IPS-15b (cell line): ENCODE measurements at regions not wholly inside any gene's neighbourhood (a gene's known extent, or its start where the extent isn't known, plus 50 kb on each side); places are given as distances from the start of the nearest gene placed in this dataset.

Experiments
- H3K27me3 ChIP-seq: one replicate; pipeline ENCODE4 v1.6.1; 2013; ENCODE audit warnings: low read length; ENCODE audit not compliant: control insufficient read depth, insufficient read depth
- H3K36me3 ChIP-seq: one replicate; pipeline ENCODE4 v1.6.1; 2013; ENCODE audit warnings: low read length; ENCODE audit not compliant: control insufficient read depth, insufficient read depth
- H3K4me1 ChIP-seq: one replicate; pipeline ENCODE4 v1.6.1; 2013; ENCODE audit warnings: mild to moderate bottlenecking, low read length; ENCODE audit not compliant: control insufficient read depth, insufficient read depth
- H3K4me3 ChIP-seq: one replicate; pipeline ENCODE4 v1.5.1; 2013; ENCODE audit warnings: low read depth, low read length
- H3K9ac ChIP-seq: one replicate; pipeline ENCODE4 v1.6.1; 2013; ENCODE audit warnings: low read depth, mild to moderate bottlenecking, low read length
- H3K9me3 ChIP-seq: one replicate; pipeline ENCODE4 v1.6.1; 2013; ENCODE audit warnings: mild to moderate bottlenecking, low read length; ENCODE audit not compliant: control insufficient read depth, insufficient read depth

GRCh38 chr1:98420376-98421084 lies 241.0 kb upstream of the SNX7 start:
- Histone ChIP-seq H3K36me3 (no peaks in the 10 kb centered on the region), H3K4me1 (no peaks in the 10 kb centered on the region), H3K9me3 (no peaks in the 10 kb centered on the region), H3K9ac (no peak overlapping the region), H3K27me3 (no peaks in the 10 kb centered on the region), H3K4me3 (no peak overlapping the region)

- H3K4me3 ChIP-seq = no peak overlapping the region
- no peaks in the 10 kb centered on the region for H3K27me3 ChIP-seq
- no peaks in the 10 kb centered on the region for H3K36me3 ChIP-seq
Measured at GRCh38 chr1:98417820-98418219, 243.7 kb upstream of the SNX7 start.

GRCh38 chr1:98410082-98410481 lies 251.4 kb upstream of the SNX7 start:
- Histone ChIP-seq H3K9ac (no peak overlapping the region), H3K9me3 (no peaks in the 10 kb centered on the region), H3K4me3 (no peak overlapping the region), H3K4me1 (peaks cover 3% of the 10 kb centered on the region), H3K36me3 (no peaks in the 10 kb centered on the region), H3K27me3 (no peaks in the 10 kb centered on the region)

More at GRCh38 chr1:98417820-98418219, 243.7 kb upstream of the SNX7 start:
- no peaks in the 10 kb centered on the region for H3K9me3 ChIP-seq
- peaks cover 3% of the 10 kb centered on the region for H3K4me1 ChIP-seq
- H3K9ac ChIP-seq = no peak overlapping the region

- Histone ChIP-seq H3K4me1 (no peaks in the 10 kb centered on the region), H3K9ac (no peak overlapping the region), H3K27me3 (no peaks in the 10 kb centered on the region), H3K9me3 (no peaks in the 10 kb centered on the region), H3K36me3 (no peaks in the 10 kb centered on the region), H3K4me3 (no peak overlapping the region)
Measured at GRCh38 chr1:98406352-98407088, 255.0 kb upstream of the SNX7 start.

GRCh38 chr1:98405581-98406074 lies 255.9 kb upstream of the SNX7 start:
- no peaks in the 10 kb centered on the region for H3K4me1 ChIP-seq
- H3K4me3 ChIP-seq = no peak overlapping the region
- H3K9ac ChIP-seq = no peak overlapping the region

GRCh38 chr1:98404866-98405265 lies 256.7 kb upstream of the SNX7 start:
- Histone ChIP-seq H3K4me1 (no peaks in the 10 kb centered on the region), H3K27me3 (no peaks in the 10 kb centered on the region), H3K9me3 (no peaks in the 10 kb centered on the region), H3K4me3 (no peak overlapping the region), H3K9ac (no peak overlapping the region), H3K36me3 (no peaks in the 10 kb centered on the region)

More at GRCh38 chr1:98405581-98406074, 255.9 kb upstream of the SNX7 start:
- H3K9me3 ChIP-seq = no peaks in the 10 kb centered on the region
- H3K36me3 ChIP-seq = no peaks in the 10 kb centered on the region
- no peaks in the 10 kb centered on the region for H3K27me3 ChIP-seq

GRCh38 chr1:98403963-98404480 lies 257.5 kb upstream of the SNX7 start:
- Histone ChIP-seq H3K4me3 (no peak overlapping the region), H3K4me1 (no peaks in the 10 kb centered on the region), H3K36me3 (no peaks in the 10 kb centered on the region), H3K27me3 (no peaks in the 10 kb centered on the region), H3K9ac (no peak overlapping the region), H3K9me3 (no peaks in the 10 kb centered on the region)

GRCh38 chr1:98402860-98403259 lies 258.7 kb upstream of the SNX7 start:
- Histone ChIP-seq H3K27me3 (no peaks in the 10 kb centered on the region), H3K4me3 (no peak overlapping the region), H3K4me1 (no peaks in the 10 kb centered on the region), H3K36me3 (no peaks in the 10 kb centered on the region), H3K9ac (no peak overlapping the region), H3K9me3 (no peaks in the 10 kb centered on the region)

- Histone ChIP-seq H3K9ac (no peak overlapping the region), H3K9me3 (no peaks in the 10 kb centered on the region), H3K4me3 (no peak overlapping the region), H3K27me3 (no peaks in the 10 kb centered on the region), H3K36me3 (no peaks in the 10 kb centered on the region), H3K4me1 (no peaks in the 10 kb centered on the region)
Measured at GRCh38 chr1:98400446-98400845, 261.1 kb upstream of the SNX7 start.

GRCh38 chr1:98399218-98399617 lies 262.3 kb upstream of the SNX7 start:
- Histone ChIP-seq H3K9me3 (no peaks in the 10 kb centered on the region), H3K4me3 (no peak overlapping the region), H3K4me1 (no peaks in the 10 kb centered on the region), H3K36me3 (no peaks in the 10 kb centered on the region), H3K9ac (no peak overlapping the region), H3K27me3 (no peaks in the 10 kb centered on the region)

GRCh38 chr1:98398649-98399048 lies 262.9 kb upstream of the SNX7 start:
- Histone ChIP-seq H3K36me3 (no peaks in the 10 kb centered on the region), H3K4me3 (no peak overlapping the region), H3K27me3 (no peaks in the 10 kb centered on the region), H3K9ac (no peak overlapping the region), H3K4me1 (no peaks in the 10 kb centered on the region), H3K9me3 (no peaks in the 10 kb centered on the region)

- no peak overlapping the region for H3K4me3 ChIP-seq
- H3K27me3 ChIP-seq = no peaks in the 10 kb centered on the region
- no peaks in the 10 kb centered on the region for H3K4me1 ChIP-seq
- no peaks in the 10 kb centered on the region for H3K9me3 ChIP-seq
- no peaks in the 10 kb centered on the region for H3K36me3 ChIP-seq
- H3K9ac ChIP-seq = no peak overlapping the region
Measured at GRCh38 chr1:98398092-98398491, 263.4 kb upstream of the SNX7 start.
